GM12878 (cell line): ENCODE measurements at regions not wholly inside any gene's neighbourhood (a gene's known extent, or its start where the extent isn't known, plus 50 kb on each side); places are given as distances from the start of the nearest gene placed in this dataset.

ENCODE experiments used
- ATAC-seq: fragments of 200-7000 bp; cut with Tn5 transposase; 3 replicates; pipeline ENCODE4 v1.9.1; 2020; ENCODE audit warnings: mild to moderate bottlenecking, moderate library complexity
- BruUV-seq: library from RNA; stranded (reverse); fragments of 400-500 nt; replicated peaks from 2 replicates; lab custom pipeline; 2021; lab: Mats Ljungman, UMichigan
- CTCF ChIA-PET: fragments of 300-600 bp; sonication (Branson Sonifier 250); formaldehyde crosslinking; extraction: SDS; loops from one replicate; lab custom pipeline; 2021; ENCODE audit warnings: inconsistent platforms; lab: Yijun Ruan, JAX
- POLR2A ChIA-PET: fragments of 350-600 bp; formaldehyde crosslinking; extraction: SDS; loops from one replicate; lab custom pipeline; 2021; ENCODE audit warnings: inconsistent platforms; lab: Charles Lee
- RAD21 ChIA-PET: fragments of 300-600 bp; sonication (Branson Sonifier 250); formaldehyde crosslinking; loops from one replicate; lab custom pipeline; 2023; ENCODE audit warnings: antibody characterized with exemption; ENCODE audit not compliant: unreplicated experiment; lab: Charles Lee
- SMC1A ChIA-PET: fragments of 300-600 bp; sonication (Branson Sonifier 250); formaldehyde crosslinking; loops from one replicate; lab custom pipeline; 2023; ENCODE audit not compliant: unreplicated experiment, uncharacterized antibody; lab: Charles Lee
- DNase-seq: peaks from one replicate; pipeline ENCODE4 v3.0.0-alpha.2; 2011; ENCODE audit warnings: low read depth, low spot score
- FAIRE-seq: peaks from 3 replicates; lab custom pipeline; 2011; peaks lifted over from hg19 to GRCh38; lab: Jason Lieb, UNC
- H2AFZ ChIP-seq: 2 replicates; pipeline ENCODE4 v1.6.0; 2011; ENCODE audit warnings: low read depth, low read length, control low read depth; ENCODE audit not compliant: control insufficient read depth
- H3K27ac ChIP-seq: 2 replicates; pipeline ENCODE4 v1.5.1; 2011; ENCODE audit warnings: control low read depth; ENCODE audit not compliant: control insufficient read depth, insufficient read depth
- H3K27me3 ChIP-seq, 2 experiments: replicated peaks in 1 of 2; 2 replicates each; pipeline versions ENCODE4 v1.6.0 to v1.6.1; 2011; ENCODE audit warnings: low read length in 1 of 2; ENCODE audit not compliant: control insufficient read depth in 2 of 2, insufficient read depth in 2 of 2
- H3K36me3 ChIP-seq, 2 experiments: 2 replicates each; pipeline ENCODE4 v1.5.1; 2011; ENCODE audit warnings: low read length in 1 of 2; ENCODE audit not compliant: control insufficient read depth in 2 of 2, insufficient read depth in 2 of 2
- H3K4me1 ChIP-seq: 2 replicates; pipeline ENCODE4 v1.6.1; 2011; ENCODE audit warnings: mild to moderate bottlenecking, low read length, moderate library complexity, mixed read lengths; ENCODE audit not compliant: control insufficient read depth, insufficient read depth
- H3K4me2 ChIP-seq: 2 replicates; pipeline ENCODE4 v1.6.0; 2011; ENCODE audit warnings: control low read depth; ENCODE audit not compliant: control insufficient read depth, insufficient read depth
- H3K4me3 ChIP-seq: fragments of 200-600 bp; sonication (generic); 2 replicates; pipeline ENCODE4 v1.5.1; 2016
- H3K79me2 ChIP-seq: 2 replicates; pipeline ENCODE4 v1.6.0; 2011; ENCODE audit warnings: low read length; ENCODE audit not compliant: control insufficient read depth, insufficient read depth
- H3K9ac ChIP-seq: 2 replicates; pipeline ENCODE4 v1.8.0; 2011; ENCODE audit warnings: low read length, control low read depth, mixed read lengths; ENCODE audit not compliant: control insufficient read depth, insufficient read depth
- H3K9me3 ChIP-seq: replicated peaks from 3 replicates; pipeline ENCODE4 v1.5.1; 2011; ENCODE audit warnings: mild to moderate bottlenecking, low read length; ENCODE audit not compliant: control insufficient read depth, insufficient read depth
- H4K20me1 ChIP-seq: 2 replicates; pipeline ENCODE4 v1.6.0; 2011; ENCODE audit not compliant: control insufficient read depth, insufficient read depth
- BRCA1 ChIP-seq: IDR thresholded peaks from 2 replicates; pipeline ENCODE4 v1.6.1; 2011; ENCODE audit warnings: low read depth, low read length, improper control_type of control experiment
- CEBPB ChIP-seq, 2 experiments: fragments of 150-350 bp in 1 of 2; IDR thresholded peaks; 2 replicates each; pipeline ENCODE4 v1.6.1; 2012 to 2014; ENCODE audit warnings: low read depth in 2 of 2, low read length in 2 of 2, borderline replicate concordance in 1 of 2, inconsistent platforms in 1 of 2
- JUNB ChIP-seq: IDR thresholded peaks from 2 replicates; pipeline ENCODE4 v1.6.1; 2016; ENCODE audit warnings: antibody characterized with exemption, mild to moderate bottlenecking
- MTA3 ChIP-seq: IDR thresholded peaks from 2 replicates; pipeline ENCODE4 v1.6.1; 2012; ENCODE audit warnings: low read length, inconsistent platforms, borderline replicate concordance
- MXI1 ChIP-seq: fragments of 150-350 bp; IDR thresholded peaks from 2 replicates; pipeline ENCODE4 v1.6.1; 2011; ENCODE audit warnings: low read depth, mild to moderate bottlenecking, inconsistent platforms, low read length, improper control_type of control experiment
- NFXL1 ChIP-seq: fragments of 450-650 bp; IDR thresholded peaks from 2 replicates; pipeline ENCODE4 v1.6.1; 2017; ENCODE audit warnings: antibody characterized with exemption, mild to moderate bottlenecking, borderline replicate concordance
- NFYB ChIP-seq: IDR thresholded peaks from 2 replicates; pipeline ENCODE4 v1.6.1; 2011; ENCODE audit warnings: low read depth, mild to moderate bottlenecking, low read length, improper control_type of control experiment, moderate library complexity; ENCODE audit not compliant: insufficient read depth
- RB1 ChIP-seq: fragments of 450-650 bp; formaldehyde crosslinking; IDR thresholded peaks from 2 replicates; pipeline ENCODE4 v1.6.1; 2017; ENCODE audit warnings: mild to moderate bottlenecking, borderline replicate concordance
- SMC3 ChIP-seq: IDR thresholded peaks from 2 replicates; pipeline ENCODE4 v1.6.1; 2011; ENCODE audit warnings: low read length, improper control_type of control experiment, borderline replicate concordance
- whole genome bisulfite sequencing: methylation state at CpG from one replicate; pipeline ENCODE4 v1.1.6; 2016; ENCODE audit warnings: low lambda C conversion rate; ENCODE audit not compliant: insufficient replicate concordance, insufficient coverage; ENCODE audit errors: missing lambda C conversion rate; 5-methylcytosine and 5-hydroxymethylcytosine counted together
- in situ Hi-C: fragments of 300-500 bp; cut with MboI; formaldehyde crosslinking; loops from 9 replicates; pipeline ENCODE4 v1.14.3; 2018; ENCODE audit warnings: mixed read lengths
- intact Hi-C: fragments of 100-400 bp; cut with micrococcal nuclease; formaldehyde crosslinking; loops from one replicate; pipeline ENCODE4 v1.14.2; 2022; ENCODE audit not compliant: unreplicated experiment
- TF ChIP-seq, protein P1 (sequence below): IDR thresholded peaks from 2 replicates; pipeline ENCODE4 v1.6.1; 2011; ENCODE audit warnings: low read depth, mild to moderate bottlenecking, low read length, moderate library complexity, borderline replicate concordance; ENCODE audit errors: extremely low read depth
- TF ChIP-seq, protein P2 (sequence below): fragments of 450-650 bp; IDR thresholded peaks from 2 replicates; pipeline ENCODE4 v1.6.1; 2017; ENCODE audit warnings: mild to moderate bottlenecking, low read depth, inconsistent platforms; ENCODE audit not compliant: poor library complexity, severe bottlenecking

- Histone ChIP-seq H3K9me3 (no peaks in the 10 kb centered on the region), H3K4me2 (no peak overlapping the region), H3K9ac (no peak overlapping the region), H3K27me3 (peaks cover 0 to 8% of the 10 kb centered on the region in 2 experiments; a peak in 1 of 4 replicates)
- FAIRE-seq: no peak
- ChIA-PET SMC1A (no interaction called here), RAD21 (no interaction called here)
- in situ Hi-C loops: no loop called here
- no TSS peak for BruUV-seq
- DNase-seq: no peak
- TF ChIP-seq SMC3: no peak
- no peak for TF ChIP-seq CEBPB (IDR thresholded peaks at IDR 0.05; ENCODE audit: borderline replicate concordance in 1 of 2, low read depth in 2 of 2, low read length in 2 of 2)
- TF ChIP-seq RB1: no peak
- no peak for TF ChIP-seq MTA3
- TF ChIP-seq, all 136 proteins: peak for 0
- Histone ChIP-seq H3K36me3 (no peaks in the 10 kb centered on the region), H3K4me1 (no peaks in the 10 kb centered on the region), H4K20me1 (no peaks in the 10 kb centered on the region), H2AFZ (no peak overlapping the region), H3K4me3 (no peak overlapping the region), H3K27ac (no peak overlapping the region), H3K79me2 (no peaks in the 10 kb centered on the region)
- 58% methylated on average over 8 of the region's 8 CpGs for WGBS
- intact Hi-C loops: no loop called here
- CTCF ChIA-PET: no interaction called here
- POLR2A ChIA-PET: no interaction called here
- no peak for ATAC-seq
Measured at GRCh38 chr16:85473323-85473722, 139.8 kb upstream of the GSE1 start.

DNA sequence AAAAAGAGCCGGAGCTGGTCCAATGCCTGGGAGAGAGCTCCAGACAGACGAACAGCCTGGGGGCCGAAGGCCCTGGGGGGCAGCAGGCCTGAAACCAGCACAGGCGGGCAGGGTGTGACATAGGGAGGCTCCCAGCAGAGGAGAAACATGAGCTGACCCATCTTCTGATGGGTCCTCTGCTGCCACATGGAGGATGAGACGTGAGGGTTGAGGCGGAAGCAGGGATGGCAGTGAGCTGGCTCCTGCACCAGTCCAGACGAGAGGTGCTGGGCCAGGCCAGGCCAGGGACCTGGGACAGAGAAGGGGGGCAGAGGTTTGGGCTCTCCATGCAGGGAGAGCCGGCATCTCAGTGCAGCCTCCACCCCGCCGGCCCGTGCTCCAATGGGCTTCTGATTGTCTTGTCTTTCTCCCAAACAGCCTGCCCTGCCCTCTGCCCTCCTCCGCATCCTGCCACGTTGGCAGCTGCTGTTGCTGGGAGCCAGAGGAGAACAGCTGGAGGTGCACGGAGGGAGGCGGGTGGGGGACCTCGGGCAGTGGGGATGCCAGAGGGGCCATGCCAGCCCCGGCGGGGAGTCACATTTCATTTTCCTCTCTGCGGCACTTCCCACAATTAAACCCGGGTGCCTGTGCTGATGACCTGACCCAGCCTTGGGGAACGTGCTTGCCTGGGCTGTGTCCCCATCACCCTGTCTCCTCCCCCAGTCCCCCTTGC is 139.1 kb upstream of the GSE1 start:
- no peak overlapping the region for H3K27ac ChIP-seq
- no peaks in the 10 kb centered on the region for H3K4me1 ChIP-seq
- no peaks in the 10 kb centered on the region for H3K36me3 ChIP-seq
- H3K9me3 ChIP-seq: no peaks in the 10 kb centered on the region
- ChIA-PET SMC1A (no interaction called here), RAD21 (no interaction called here), CTCF (no interaction called here), POLR2A (no interaction called here)
- no peak overlapping the region for H3K4me2 ChIP-seq
- H3K27me3 ChIP-seq: peaks cover 0 to 8% of the 10 kb centered on the region in 2 experiments; a peak in 1 of 4 replicates
- intact Hi-C loops: no loop called here
- in situ Hi-C loops: no loop called here
- H3K4me3 ChIP-seq: no peak overlapping the region
- no peak for FAIRE-seq
- no TSS peak for BruUV-seq
- DNase-seq: no peak
- no peak overlapping the region for H2AFZ ChIP-seq
- H3K79me2 ChIP-seq: no peaks in the 10 kb centered on the region
- H3K9ac ChIP-seq: no peak overlapping the region
- no peaks in the 10 kb centered on the region for H4K20me1 ChIP-seq
- no peak for ATAC-seq
- WGBS: 37% methylated on average over 21 of the region's 21 CpGs
- TF ChIP-seq NFXL1 (no peak), MXI1 (no peak), BRCA1 (no peak), NFYB (no peak), JUNB (no peak)
- TF ChIP-seq, protein P1, sequence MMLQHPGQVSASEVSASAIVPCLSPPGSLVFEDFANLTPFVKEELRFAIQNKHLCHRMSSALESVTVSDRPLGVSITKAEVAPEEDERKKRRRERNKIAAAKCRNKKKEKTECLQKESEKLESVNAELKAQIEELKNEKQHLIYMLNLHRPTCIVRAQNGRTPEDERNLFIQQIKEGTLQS: no peak
- TF ChIP-seq, protein P2, sequence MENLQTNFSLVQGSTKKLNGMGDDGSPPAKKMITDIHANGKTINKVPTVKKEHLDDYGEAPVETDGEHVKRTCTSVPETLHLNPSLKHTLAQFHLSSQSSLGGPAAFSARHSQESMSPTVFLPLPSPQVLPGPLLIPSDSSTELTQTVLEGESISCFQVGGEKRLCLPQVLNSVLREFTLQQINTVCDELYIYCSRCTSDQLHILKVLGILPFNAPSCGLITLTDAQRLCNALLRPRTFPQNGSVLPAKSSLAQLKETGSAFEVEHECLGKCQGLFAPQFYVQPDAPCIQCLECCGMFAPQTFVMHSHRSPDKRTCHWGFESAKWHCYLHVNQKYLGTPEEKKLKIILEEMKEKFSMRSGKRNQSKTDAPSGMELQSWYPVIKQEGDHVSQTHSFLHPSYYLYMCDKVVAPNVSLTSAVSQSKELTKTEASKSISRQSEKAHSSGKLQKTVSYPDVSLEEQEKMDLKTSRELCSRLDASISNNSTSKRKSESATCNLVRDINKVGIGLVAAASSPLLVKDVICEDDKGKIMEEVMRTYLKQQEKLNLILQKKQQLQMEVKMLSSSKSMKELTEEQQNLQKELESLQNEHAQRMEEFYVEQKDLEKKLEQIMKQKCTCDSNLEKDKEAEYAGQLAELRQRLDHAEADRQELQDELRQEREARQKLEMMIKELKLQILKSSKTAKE: no peak
